Transverse colon (tissue), 4 donors: ENCODE measurements at regions not wholly inside any gene's neighbourhood (a gene's known extent, or its start where the extent isn't known, plus 50 kb on each side); places are given as distances from the start of the nearest gene placed in this dataset.

Source experiments
- DNase-seq: peaks from one replicate; pipeline ENCODE4 v3.0.0-alpha.2; 2019
- H3K27ac ChIP-seq, 4 donors: fragments of 200-600 bp; sonication (generic); 2 replicates each; pipeline ENCODE4 v1.5.1; 2016 to 2018; ENCODE audit warnings: inconsistent platforms in 4 of 4
- H3K27me3 ChIP-seq: fragments of 200-600 bp; sonication (generic); 2 replicates; pipeline ENCODE4 v1.5.1; 2017; ENCODE audit warnings: inconsistent platforms
- H3K36me3 ChIP-seq, 4 donors: fragments of 200-600 bp; sonication (generic); 2 replicates each; pipeline ENCODE4 v1.5.1; 2017 to 2019; ENCODE audit warnings: inconsistent platforms in 4 of 4
- H3K4me1 ChIP-seq, 4 donors: fragments of 200-600 bp; sonication (generic); 2 replicates each; pipeline ENCODE4 v1.5.1; 2017 to 2020; ENCODE audit warnings: inconsistent platforms in 4 of 4
- H3K4me3 ChIP-seq, 4 donors: fragments of 200-600 bp; sonication (generic); 1 replicate in 1 of 4; 2 replicates in 3 of 4; pipeline versions ENCODE4 v1.5.1 to v1.6.1; 2017 to 2019; ENCODE audit warnings: inconsistent platforms in 4 of 4
- H3K9me3 ChIP-seq, 2 donors: fragments of 200-600 bp; sonication (generic); 2 replicates each; pipeline ENCODE4 v1.5.1; 2017 to 2019; ENCODE audit warnings: inconsistent platforms in 2 of 2
- CTCF ChIP-seq, 5 experiments: fragments of 200-600 bp in 3 of 5; fragments of 450-650 bp in 2 of 5; sonication (generic) in 3 of 5; IDR thresholded peaks; 1 replicate in 2 of 5; 2 replicates in 3 of 5; pipeline ENCODE4 v1.5.1; 2016 to 2017; ENCODE audit warnings: antibody characterized with exemption in 5 of 5, inconsistent platforms in 3 of 5, mild to moderate bottlenecking in 2 of 5, moderate library complexity in 1 of 5
- EP300 ChIP-seq: sonication (generic); formaldehyde crosslinking; IDR thresholded peaks from one replicate; pipeline ENCODE4 v1.6.1; 2017; ENCODE audit warnings: antibody characterized with exemption, low read depth
- POLR2A ChIP-seq: fragments of 450-650 bp; IDR thresholded peaks from one replicate; pipeline ENCODE4 v1.6.1; 2016; ENCODE audit warnings: antibody characterized with exemption, mild to moderate bottlenecking, moderate library complexity
- POLR2AphosphoS5 ChIP-seq, 3 donors: sonication (generic); formaldehyde crosslinking; IDR thresholded peaks; one replicate each; pipeline ENCODE4 v1.6.1; 2016; ENCODE audit warnings: antibody characterized with exemption in 3 of 3
- WGBS, 2 donors: methylation state at CpG; one replicate each; pipeline ENCODE4 v1.1.5; 2018; ENCODE audit warnings: low coverage in 1 of 2; 5-methylcytosine and 5-hydroxymethylcytosine counted together
- in situ Hi-C, 4 donors: fragments of 200-750 bp; cut with MboI; loops; one replicate each; pipeline versions ENCODE4 v1.15.0 to v1.15.1; 2017; ENCODE audit warnings: low sequenced_read_pairs in 3 of 4, low pct_ligation_motif_present in 1 of 4, low pct_unique_long_range_greater_than_20kb in 1 of 4
- intact Hi-C: fragments of 100-400 bp; cut with DNase I; formaldehyde crosslinking; loops from one replicate; pipeline ENCODE4 v1.15.1; 2023; ENCODE audit warnings: low total_unique reads

GRCh38 chr5:143505354-143505753 lies 101.9 kb upstream of the NR3C1 start:
- Histone ChIP-seq H3K4me1 (peaks cover 0 to 5% (median 0%) of the 10 kb centered on the region in 4 donors), H3K9me3 (no peaks in the 10 kb centered on the region), H3K27me3 (no peaks in the 10 kb centered on the region), H3K27ac (no peak overlapping the region), H3K4me3 (no peak overlapping the region), H3K36me3 (no peaks in the 10 kb centered on the region)
- in situ Hi-C loops (no loop called here), intact Hi-C loops (no loop called here)
- TF ChIP-seq POLR2A (no peak), EP300 (no peak), CTCF (IDR thresholded peaks at IDR 0.05) (no peak), POLR2AphosphoS5 (IDR thresholded peaks at IDR 0.05) (no peak)
- DNase-seq, result no peak

- no peak for DNase-seq
- Histone ChIP-seq H3K9me3 (no peaks in the 10 kb centered on the region), H3K27ac (no peak overlapping the region), H3K4me3 (no peak overlapping the region), H3K36me3 (no peaks in the 10 kb centered on the region), H3K27me3 (no peaks in the 10 kb centered on the region), H3K4me1 (peaks cover 0 to 1% (median under 1%) of the 10 kb centered on the region in 4 donors)
- in situ Hi-C loops, result no loop called here
- TF ChIP-seq POLR2A, result no peak
- no peak for TF ChIP-seq EP300
- TF ChIP-seq CTCF (IDR thresholded peaks at IDR 0.05), result no peak
- no peak for TF ChIP-seq POLR2AphosphoS5 (IDR thresholded peaks at IDR 0.05)
- 92 to 95% methylated on average over 6 to 7 of the region's 7 CpGs for WGBS, 2 donors
- intact Hi-C loops, result no loop called here
Measured at GRCh38 chr5:143501310-143502044, 98.0 kb upstream of the NR3C1 start.

- TF ChIP-seq POLR2A (no peak), EP300 (no peak), CTCF (IDR thresholded peaks at IDR 0.05) (no peak), POLR2AphosphoS5 (IDR thresholded peaks at IDR 0.05) (no peak)
- intact Hi-C loops, result no loop called here
- Histone ChIP-seq H3K36me3 (no peaks in the 10 kb centered on the region), H3K4me3 (no peak overlapping the region), H3K4me1 (peaks cover 0 to 12% (median 7%) of the 10 kb centered on the region in 4 donors), H3K27ac (no peak overlapping the region), H3K27me3 (no peaks in the 10 kb centered on the region), H3K9me3 (no peaks in the 10 kb centered on the region)
- DNase-seq, result no peak
- 81% methylated on average over 2 of the region's 2 CpGs; no CpG with 5 or more reads in 1 of the 2 donors for WGBS, 2 donors
- in situ Hi-C loops, result no loop called here
Measured at GRCh38 chr5:143499480-143500114, 96.1 kb upstream of the NR3C1 start.

- DNase-seq, result no peak
- Histone ChIP-seq H3K4me1 (peaks cover 0 to 12% (median 8%) of the 10 kb centered on the region in 4 donors), H3K9me3 (no peaks in the 10 kb centered on the region), H3K27me3 (no peaks in the 10 kb centered on the region), H3K4me3 (no peak overlapping the region), H3K36me3 (no peaks in the 10 kb centered on the region), H3K27ac (no peak overlapping the region)
- in situ Hi-C loops (no loop called here), intact Hi-C loops (no loop called here)
- TF ChIP-seq EP300 (no peak), POLR2AphosphoS5 (IDR thresholded peaks at IDR 0.05) (no peak), CTCF (IDR thresholded peaks at IDR 0.05) (no peak), POLR2A (no peak)
Measured at GRCh38 chr5:143498821-143499220, 95.3 kb upstream of the NR3C1 start.
